ENCODE measurements at regions not wholly inside any gene's neighbourhood (a gene's known extent, or its start where the extent isn't known, plus 50 kb on each side); places are given as distances from the start of the nearest gene placed in this dataset.

DNA sequence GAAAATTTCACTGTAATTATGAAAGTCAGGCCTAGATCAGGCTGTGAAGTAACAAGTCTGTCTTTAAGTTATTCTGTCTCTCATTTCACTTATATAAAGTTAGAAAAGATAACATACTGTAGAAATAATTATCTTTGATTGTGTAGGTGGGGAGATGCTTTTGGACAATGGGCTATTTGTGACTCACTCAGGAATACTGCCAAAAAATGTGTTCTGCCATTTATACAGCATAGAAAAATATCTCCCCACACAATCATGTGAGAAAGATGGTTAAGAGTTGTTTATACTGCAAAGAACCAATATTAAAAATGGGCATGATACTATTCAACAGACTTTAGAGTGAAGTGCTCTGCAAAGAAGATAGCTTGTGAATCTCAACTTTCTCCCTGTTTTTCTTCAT, 95.0 kb upstream of the GABRA2 start:
- TF ChIP-seq CTCF (IDR thresholded peaks at IDR 0.05; ENCODE audit: low read depth, low read length), result no peak
- ChIA-PET CTCF (no interaction called here), POLR2A (no interaction called here)
- Histone ChIP-seq H3K9me3 (ENCODE audit: control insufficient read depth, insufficient read depth, low read length) (no peaks in the 10 kb centered on the region), H3K27me3 (ENCODE audit: control insufficient read depth, insufficient read depth, low read length) (no peaks in the 10 kb centered on the region), H3K4me3 (ENCODE audit: low read depth, low read length) (no peak overlapping the region), H3K27ac (ENCODE audit: low read depth, low read length) (no peak overlapping the region)
- DNase-seq (ENCODE audit: low read depth, low spot score), result no peak

DNA sequence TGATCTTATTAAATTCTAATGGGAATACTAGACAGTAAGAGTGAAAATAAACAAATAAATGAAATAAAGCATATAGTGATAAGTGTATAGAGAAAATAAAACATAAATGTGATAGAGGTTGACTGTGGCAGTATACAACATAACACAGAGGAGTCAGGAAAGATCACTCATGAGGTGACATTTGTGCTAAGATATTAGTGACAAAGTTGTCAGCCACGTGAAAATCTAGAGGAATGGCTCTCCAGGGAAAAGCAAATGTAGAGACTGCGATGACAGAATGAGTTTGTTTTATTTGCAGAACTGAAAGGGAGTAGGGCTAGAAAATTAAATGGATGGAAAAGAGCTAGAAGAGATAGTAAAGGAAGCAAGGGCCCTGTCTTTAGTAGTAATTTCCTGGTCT, 72.8 kb upstream of the GABRA2 start:
- ChIA-PET CTCF (no interaction called here), POLR2A (no interaction called here)
- no peak for DNase-seq (ENCODE audit: low read depth, low spot score)
- Histone ChIP-seq H3K27me3 (ENCODE audit: control insufficient read depth, insufficient read depth, low read length) (no peaks in the 10 kb centered on the region), H3K4me3 (ENCODE audit: low read depth, low read length) (no peak overlapping the region), H3K9me3 (ENCODE audit: control insufficient read depth, insufficient read depth, low read length) (no peaks in the 10 kb centered on the region), H3K27ac (ENCODE audit: low read depth, low read length) (no peak overlapping the region)
- TF ChIP-seq CTCF (IDR thresholded peaks at IDR 0.05; ENCODE audit: low read depth, low read length), result no peak

DNA sequence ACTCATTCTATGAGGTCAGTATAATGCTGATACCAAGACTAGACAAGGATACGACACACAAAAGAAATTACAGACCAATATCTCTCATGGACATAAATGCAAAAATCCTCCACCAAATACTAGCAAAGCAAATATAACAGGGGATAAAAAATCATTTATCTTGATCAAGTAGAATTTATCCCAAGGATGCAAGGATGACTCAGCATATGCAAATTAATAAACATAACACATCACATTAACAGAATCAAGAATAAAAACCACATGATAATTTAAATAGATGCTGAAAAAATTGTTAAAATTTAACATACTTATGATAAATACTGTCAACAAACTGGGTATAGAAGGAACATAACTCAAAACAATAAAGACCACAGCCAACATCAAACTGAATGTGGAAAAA, 69.4 kb upstream of the GABRA2 start:
- Histone ChIP-seq H3K9me3 (ENCODE audit: control insufficient read depth, insufficient read depth, low read length) (no peaks in the 10 kb centered on the region), H3K27me3 (ENCODE audit: control insufficient read depth, insufficient read depth, low read length) (no peaks in the 10 kb centered on the region), H3K4me3 (ENCODE audit: low read depth, low read length) (no peak overlapping the region), H3K27ac (ENCODE audit: low read depth, low read length) (no peak overlapping the region)
- POLR2A ChIA-PET, result no interaction called here
- TF ChIP-seq CTCF (IDR thresholded peaks at IDR 0.05; ENCODE audit: low read depth, low read length), result no peak
- CTCF ChIA-PET, result no interaction called here
- no peak for DNase-seq (ENCODE audit: low read depth, low spot score)

GRCh38 chr4:46450556-46450955, 60.6 kb upstream of the GABRA2 start:
- Histone ChIP-seq H3K27ac (ENCODE audit: low read depth, low read length) (no peak overlapping the region), H3K27me3 (ENCODE audit: control insufficient read depth, insufficient read depth, low read length) (no peaks in the 10 kb centered on the region), H3K4me3 (ENCODE audit: low read depth, low read length) (no peak overlapping the region), H3K9me3 (ENCODE audit: control insufficient read depth, insufficient read depth, low read length) (peaks cover 3% of the 10 kb centered on the region; the same call in 1 of the 2 replicates)
- POLR2A ChIA-PET, result no interaction called here
- CTCF ChIA-PET, result interaction anchor here (1.3 kb wide), 1 partner anchor 122 kb away, joined by 3 read pairs; no protein-coding TSS in a partner anchor
- no peak for DNase-seq (ENCODE audit: low read depth, low spot score)
- no peak for TF ChIP-seq CTCF (IDR thresholded peaks at IDR 0.05; ENCODE audit: low read depth, low read length)

DNA sequence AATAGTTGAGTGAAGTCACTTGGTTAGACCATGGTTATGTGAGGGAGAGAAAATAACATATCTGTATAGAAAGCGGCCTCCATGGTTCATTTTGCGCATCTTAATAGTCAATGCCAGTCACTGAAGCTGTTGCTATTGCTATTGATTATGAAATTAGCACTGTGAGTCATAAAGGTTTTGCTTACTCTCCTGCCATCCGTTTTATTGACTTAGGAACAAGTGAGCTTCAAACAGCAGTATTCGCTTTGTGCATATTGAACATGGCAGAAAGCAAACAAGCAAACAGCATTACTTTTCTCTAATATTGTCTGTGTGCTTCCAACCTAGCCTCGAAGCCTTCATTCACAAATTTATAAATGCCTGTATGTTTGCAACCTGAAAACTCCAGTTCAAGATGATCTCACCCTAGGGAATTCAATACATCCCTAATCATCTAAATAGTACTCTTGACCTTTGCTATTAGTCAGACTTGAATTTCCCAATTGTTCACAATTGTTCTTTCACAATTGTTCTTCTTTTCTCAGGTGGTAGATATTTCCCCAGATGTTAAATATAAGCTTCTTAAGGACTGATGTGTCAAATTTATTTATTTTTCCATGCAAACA, 55.9 kb upstream of the GABRA2 start:
- H3K27ac ChIP-seq (ENCODE audit: low read depth, low read length), result no peak overlapping the region
- no peaks in the 10 kb centered on the region for H3K9me3 ChIP-seq (ENCODE audit: control insufficient read depth, insufficient read depth, low read length)
- H3K27me3 ChIP-seq (ENCODE audit: control insufficient read depth, insufficient read depth, low read length), result no peaks in the 10 kb centered on the region
- TF ChIP-seq CTCF (IDR thresholded peaks at IDR 0.05; ENCODE audit: low read depth, low read length), result no peak
- no peak for DNase-seq (ENCODE audit: low read depth, low spot score)
- ChIA-PET CTCF (no interaction called here), POLR2A (no interaction called here)
- H3K4me3 ChIP-seq (ENCODE audit: low read depth, low read length), result no peak overlapping the region

Measured in AG04450 (cell line).